ENCODE measurements at regions not wholly inside any gene's neighbourhood (a gene's known extent, or its start where the extent isn't known, plus 50 kb on each side); places are given as distances from the start of the nearest gene placed in this dataset.
"Not testable (repeated sequence)": the region's sequence is repeated elsewhere in the genome, so short reads cannot be mapped to it uniquely, and the experiment has no call there.

DNA sequence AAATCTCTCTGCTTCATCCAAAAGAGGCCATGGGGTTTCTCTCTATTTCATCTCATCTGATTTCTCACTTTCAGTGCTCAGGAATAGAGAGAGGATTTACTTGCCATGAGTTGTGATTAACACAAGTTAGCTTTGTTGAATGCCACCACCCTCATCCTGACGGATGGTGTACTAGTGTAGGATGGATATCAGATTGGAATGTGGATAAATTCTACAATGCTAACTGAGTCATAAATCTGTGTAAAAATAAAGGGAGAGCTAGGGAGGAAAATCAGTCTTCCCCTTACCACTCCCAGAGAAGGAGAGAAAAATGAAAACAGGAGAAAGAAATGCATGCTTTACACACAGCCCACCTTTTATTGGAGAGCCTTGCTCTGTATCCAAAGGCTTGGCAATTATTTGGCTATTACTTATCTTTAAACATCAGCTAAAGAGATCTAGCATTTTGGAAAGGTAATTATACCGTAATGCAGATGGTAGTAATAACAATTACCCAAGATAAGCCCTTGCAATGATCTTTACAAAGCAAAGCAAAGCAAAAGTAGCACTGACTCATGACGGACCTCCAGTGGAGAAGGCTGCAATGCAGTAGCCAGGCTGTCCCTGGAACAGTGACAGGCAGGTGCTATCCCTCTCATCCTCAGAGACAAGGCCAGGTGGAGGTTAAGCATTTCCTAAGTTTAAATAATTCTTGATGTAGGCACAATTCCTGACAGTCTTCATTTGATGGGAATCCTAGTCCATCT, 306.3 kb upstream of the PPARGC1A start:
- DNase-seq, result no peak

DNA sequence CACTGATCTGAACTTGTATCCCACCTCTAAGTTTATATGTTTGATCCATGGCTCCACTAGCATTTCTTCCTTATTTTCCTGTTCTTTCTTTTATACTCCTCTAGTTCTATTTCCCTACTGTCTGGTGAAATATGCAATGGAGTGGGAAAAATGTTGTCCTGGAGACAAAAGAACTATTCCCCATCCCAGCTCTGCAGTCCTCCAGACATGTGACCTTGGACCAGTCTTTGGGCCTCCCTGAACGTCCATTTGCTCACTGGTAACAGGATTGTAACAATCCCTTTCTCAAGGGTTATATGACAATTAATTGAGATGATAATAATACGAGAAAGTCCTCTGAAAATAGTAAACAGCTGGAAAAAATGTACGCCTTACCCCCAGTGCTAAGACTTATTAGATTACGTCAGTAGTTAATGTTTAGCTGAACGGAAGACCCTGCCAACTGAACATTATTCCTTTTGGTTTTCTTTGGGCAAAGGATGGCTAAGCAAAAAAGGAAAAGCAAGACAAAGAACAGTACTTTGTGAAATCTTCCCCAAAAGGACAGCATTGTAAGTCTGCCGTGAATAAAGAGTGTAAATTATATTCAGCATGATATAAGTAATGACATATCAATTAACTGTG, 302.3 kb upstream of the PPARGC1A start:
- DNase-seq, result no peak

DNA sequence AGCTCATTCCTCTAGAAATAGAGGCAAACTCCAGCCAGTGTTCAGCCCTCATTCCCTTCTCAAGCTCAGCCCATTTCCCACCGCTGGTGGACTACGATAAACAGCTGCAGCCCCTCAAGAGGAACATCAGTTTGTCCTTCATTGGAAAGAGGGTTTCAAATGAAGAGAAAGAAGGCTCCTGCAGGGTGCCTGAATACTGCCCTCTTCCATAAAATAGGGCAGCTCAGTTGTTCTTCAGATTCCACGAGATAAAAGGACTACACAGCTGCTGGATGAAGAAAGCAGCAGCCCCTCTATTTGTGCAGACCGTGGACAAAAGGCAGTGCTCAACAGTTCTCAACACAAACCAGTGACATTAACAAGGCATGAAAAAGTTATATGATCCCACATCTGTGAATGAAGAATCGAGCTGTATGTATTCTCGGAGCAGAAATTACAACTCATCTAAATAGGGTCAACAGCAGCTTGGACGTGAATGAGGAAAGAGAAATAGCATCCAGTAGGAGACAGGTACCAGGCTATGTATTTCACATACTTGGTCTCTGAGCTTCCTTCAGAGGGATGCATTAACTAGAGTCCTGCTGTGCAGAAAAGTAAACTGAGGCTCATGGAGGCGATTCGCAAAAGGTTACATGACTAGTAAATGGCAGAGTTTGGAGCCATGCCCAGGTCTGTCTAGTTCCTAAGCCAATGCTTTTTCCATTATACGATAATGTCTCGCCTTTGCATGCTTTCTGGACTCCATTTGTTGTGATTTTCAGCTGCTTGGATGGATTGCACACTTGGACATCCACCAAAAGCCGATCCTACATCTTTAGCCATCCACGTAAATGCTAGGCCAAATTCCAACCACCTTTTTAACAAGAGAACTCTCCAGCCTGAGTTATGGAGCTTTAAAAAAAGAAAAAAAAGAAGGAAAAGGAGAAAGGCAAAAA, 301.2 kb upstream of the PPARGC1A start:
- DNase-seq, result no peak

DNA sequence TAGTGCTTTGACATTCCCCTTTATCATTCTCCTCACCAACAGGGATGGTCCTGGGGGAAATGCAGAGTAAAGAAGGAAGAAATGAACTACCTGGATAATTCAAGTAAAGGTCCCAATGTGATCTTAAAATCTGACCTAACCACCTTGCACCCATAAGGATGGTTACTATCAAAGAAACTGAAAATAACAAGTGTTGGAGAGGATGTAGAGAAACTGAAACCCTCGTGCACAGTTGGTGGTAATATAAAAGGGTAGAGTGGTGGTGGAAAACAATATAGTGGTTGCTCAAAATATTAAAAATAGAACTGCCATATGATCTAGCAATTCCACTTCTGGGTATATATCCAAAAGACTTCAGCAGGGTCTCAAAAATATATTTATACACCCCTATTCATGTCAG, 298.6 kb upstream of the PPARGC1A start:
- DNase-seq, result no peak

DNA sequence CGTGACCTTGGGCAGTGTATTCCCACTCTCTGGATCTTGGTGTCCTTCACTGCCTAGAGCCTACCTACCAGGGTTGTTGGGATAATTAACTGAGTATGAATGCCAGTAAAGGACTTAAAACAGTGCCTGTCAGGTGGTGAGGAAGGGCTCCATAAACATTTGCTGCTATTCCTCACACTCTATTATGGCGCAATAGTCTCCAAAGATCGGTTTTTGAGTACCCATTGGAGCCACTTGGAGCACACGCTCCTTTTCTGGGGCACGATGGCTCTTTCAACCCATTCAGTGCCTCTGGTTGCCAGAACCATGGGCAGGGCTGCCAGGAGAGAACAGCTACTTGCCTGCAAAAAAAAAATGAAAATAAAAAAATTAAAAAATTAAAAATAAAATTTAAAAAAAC, 296.6 kb upstream of the PPARGC1A start:
- DNase-seq, result no peak

DNA sequence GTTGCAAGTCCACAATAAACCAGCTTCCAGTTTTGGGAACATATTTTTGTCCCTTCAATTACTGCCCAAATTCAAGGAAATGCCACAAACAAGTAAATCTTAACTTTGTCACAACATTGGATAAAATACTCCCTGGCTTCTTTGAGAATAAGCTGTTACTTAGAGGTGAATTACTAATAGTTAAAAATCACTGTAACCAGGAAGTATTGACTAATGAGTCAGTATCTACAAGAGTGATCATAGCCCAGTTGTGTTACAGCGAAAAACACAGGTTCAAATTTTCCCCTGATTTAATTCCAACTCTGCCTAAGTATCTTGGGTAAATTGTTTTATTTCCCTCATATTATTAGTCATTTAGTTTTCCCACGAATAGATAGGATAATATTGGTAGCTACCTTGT, 291.2 kb upstream of the PPARGC1A start:
- no peak for DNase-seq

DNA sequence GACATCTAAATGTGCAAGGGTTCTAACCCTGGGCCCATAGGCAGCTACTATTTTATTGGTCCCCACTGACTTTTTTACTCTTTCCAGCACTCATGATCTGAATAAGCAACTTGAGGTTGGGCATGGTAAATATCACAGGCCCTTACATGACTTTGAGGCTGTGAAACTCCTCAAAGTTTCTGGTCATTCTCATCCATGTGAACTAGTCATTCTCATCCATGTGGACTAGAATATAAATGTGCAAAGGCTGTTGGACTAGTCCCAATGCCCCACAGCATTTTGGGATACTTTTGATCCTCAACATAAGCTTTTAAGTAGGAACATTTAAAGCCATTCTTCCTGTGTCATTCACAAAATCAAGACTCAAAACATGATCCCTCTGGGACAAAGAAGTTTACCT, 290.7 kb upstream of the PPARGC1A start:
- DNase-seq, result no peak

DNA sequence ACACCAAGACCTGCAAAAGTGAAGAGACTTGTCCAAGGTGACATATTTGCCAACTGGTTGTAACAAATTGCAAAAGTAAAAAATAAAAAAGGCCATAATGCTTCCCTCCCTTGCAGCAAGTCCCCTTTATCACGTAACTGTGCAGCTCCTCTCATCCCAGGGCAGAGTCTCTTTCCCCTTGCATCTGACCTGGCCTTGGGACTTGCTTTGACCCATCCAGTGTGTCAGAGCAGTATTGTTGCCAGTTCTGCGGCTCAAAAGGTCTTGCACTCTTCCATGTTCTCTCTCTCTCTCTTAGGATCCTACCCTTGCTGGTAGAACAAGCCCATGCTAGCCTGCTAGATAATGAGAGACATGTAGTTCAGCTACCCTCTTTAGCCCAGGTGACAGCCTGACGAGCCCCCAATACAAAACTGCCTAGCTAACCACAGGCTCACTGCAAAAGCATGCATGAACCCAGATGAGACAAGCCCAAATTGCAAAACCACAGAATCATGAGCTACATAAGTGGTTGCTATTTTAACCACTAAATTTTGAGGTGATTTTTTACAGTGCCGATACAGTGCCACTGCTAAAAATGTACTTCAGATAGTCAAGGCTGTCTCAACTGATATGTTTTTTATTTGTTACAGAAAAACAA, 289.5 kb upstream of the PPARGC1A start:
- DNase-seq, result no peak

DNA sequence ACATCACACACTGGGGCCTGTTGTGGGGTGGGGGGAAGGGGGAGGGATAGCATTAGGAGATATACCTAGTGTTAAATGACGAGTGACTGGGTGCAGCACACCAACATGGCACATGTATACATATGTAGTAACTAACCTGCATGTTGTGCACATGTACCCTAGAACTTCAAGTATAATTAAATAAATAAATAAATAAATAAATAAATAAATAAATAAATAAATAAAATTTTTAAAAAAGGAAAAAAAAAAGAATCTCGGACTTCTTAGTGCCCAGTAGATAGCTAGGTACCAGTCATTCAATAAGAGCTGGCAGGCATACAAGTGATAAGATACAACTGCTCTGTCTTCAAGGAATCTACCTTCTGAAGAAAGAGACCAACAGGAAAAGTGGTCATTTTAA, 287.6 kb upstream of the PPARGC1A start:
- DNase-seq, result not testable (repeated sequence)

DNA sequence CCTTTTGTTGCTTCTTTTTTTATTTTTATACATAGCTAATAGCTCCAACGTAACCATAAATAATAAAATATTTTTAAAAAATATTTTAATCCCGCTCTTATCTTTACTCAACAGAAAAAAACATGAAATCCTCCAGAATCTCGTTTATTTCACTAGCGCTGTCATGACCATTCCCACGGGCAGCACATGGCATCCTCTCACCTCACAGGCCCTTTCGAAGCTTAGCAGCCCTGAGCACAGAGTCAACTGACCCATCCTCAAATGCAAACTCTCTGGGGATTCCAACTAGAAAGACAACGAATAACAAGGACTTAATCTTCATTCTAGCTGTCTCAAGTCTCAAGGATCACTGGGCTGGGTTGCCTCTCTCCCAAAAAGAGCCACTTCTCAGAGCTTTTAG, 285.9 kb upstream of the PPARGC1A start:
- no peak for DNase-seq

DNA sequence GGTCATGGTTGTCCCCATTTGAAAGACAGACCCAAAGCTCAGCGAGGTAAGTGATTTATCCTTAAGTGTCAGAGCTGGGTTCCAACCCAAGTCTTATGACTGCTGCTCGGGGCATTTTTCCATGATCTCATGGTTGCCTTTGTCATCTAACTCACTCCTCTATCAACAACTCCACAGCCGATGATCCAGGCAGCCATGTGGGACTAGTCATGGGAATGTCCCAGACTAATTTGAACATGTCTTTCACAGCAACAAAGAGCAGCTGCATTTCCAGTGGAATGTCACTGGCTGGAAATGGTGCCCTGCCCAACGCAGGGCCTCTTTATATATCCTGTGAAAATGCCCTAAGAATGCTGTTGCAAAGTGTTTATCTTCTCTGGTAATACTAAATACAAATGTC, 284.8 kb upstream of the PPARGC1A start:
- DNase-seq, result no peak

DNA sequence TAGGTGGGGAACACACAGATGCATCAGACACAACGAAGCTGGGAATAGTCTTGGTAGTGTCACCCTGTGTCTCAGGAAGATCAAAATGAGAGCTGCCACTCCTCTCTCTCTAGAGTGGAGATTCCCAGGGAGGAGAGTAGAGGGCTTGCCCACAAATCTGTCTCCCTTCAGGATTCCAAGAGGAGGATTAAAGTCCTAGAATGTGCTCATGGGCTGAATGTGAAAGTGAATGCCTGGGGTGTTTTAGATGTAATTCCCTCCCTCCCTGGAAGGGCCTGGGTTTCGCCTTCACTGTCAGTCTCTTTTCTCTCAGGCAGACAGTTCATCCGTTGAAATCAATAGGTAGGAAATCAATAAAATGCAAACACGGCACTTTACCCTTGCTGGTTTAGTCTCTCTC, 282.6 kb upstream of the PPARGC1A start:
- no peak for DNase-seq

DNA sequence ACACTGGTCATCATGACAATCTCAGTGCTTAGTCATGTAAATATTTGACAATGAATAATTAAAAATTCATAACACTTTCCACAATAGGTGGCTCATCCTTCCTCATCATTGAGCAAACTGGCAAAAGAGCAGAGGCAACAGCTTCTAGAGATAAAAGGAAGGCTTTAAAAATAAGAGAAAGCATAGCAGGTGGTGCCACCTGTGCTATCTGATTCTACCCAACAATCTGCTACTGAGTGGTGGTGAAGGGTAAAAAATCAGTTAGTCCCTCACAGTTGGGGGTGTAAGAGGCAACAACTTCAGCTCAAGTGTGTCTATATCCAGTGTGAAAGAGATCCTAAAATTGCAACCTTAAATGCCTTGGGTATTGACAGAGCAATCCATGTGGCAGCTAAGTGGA, 280.1 kb upstream of the PPARGC1A start:
- no peak for DNase-seq

DNA sequence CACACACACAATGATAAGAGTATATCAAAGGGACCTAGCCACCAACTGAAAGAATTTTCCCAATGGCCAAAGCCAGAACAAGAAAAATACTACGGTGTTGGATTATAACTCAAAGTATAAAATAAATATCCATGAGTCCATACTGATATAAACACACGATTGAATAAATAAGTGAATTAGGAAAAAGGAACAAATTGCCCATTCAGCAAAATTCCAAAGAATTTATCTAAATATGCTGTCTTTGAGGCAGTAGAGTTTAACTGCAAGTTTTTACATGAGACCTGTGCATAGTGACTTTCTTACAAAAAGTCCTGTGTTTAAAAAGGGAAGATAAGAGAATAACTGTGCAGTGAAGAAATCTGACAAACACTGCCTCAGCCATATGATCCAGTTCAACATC, 278.8 kb upstream of the PPARGC1A start:
- DNase-seq, result no peak

DNA sequence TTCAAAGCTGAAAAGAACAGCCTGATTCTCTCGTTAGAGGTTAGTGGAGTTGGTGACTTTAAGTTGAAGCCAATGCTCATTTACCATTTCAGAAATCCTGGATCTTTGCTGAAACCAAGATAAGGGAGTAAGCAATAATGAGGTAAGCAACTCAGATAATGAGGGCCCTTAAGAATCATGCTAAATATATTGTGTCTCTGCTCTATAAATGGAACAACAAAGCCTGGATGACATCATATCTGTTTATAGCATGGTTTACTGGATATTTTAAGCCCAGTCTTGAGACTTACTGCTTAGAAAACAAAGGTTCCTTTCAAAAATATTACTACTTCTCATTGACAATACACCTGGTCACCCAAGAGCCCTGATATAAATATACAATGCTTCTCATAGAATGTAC, 276.7 kb upstream of the PPARGC1A start:
- no peak for DNase-seq

DNA sequence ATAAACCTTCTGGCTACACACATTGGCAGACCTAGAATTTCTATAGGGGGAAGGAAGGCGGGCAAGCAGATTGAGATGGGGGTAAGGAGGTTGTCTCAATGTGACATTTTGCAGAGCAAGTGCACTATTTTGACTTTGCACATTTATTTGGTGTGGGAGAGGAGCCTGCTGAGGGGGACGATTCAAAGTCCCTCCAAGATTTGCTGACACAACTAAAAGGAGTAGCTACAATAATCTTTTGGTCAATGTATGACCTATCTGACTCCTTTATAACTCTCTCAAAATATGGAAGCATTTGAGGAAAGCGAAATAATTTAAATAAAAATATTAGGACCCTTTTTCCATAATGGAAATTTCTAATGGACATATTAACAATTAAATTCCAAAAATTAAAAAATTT, 274.9 kb upstream of the PPARGC1A start:
- no peak for DNase-seq

DNA sequence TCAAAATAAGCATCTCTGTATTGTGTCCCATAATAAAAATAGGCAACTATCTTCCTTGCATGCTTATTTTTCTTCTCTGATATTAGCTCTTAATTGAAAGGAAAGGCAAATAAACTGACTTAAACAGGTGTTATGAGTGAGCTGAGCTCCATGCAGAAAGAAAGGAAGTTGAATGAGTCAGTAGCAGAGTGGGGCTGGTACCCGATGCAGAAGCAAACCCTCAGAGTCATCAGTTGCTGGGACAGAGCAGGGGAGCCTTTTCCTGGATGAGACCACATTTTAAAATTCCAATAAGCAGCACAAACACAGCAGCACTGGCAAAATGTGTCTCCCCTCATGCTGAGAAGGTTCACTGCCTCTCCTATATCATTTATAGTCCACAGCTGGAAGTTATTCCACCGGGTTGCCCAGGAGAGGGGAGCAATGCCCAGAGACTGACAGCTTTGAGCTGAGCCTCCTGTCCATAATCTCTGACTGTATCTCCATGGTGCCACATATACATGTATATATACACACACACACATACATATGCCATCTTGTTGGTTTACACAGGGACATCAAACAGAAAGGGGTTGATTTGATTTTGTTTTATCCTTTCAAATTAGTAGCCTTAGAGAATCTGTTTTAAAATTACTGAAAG, 274.3 kb upstream of the PPARGC1A start:
- DNase-seq, result no peak

DNA sequence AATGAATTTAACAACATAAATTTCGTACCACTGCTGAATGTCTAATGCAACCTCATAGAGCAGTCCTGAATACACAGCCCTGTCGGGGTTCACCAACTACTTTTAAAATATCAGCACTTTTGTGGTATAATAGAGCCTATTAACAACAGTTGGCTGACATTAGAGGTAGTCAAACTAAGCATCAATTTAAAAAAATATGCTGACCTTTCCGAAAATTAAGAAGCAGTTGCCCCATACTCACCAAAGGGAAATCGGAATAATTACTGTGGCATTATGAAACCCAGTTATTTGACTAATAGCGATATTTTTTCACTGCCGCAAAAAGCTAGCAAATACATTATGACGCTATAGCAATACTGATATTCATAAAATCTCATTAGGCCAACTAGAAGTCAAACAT, 273.5 kb upstream of the PPARGC1A start:
- DNase-seq, result no peak

DNA sequence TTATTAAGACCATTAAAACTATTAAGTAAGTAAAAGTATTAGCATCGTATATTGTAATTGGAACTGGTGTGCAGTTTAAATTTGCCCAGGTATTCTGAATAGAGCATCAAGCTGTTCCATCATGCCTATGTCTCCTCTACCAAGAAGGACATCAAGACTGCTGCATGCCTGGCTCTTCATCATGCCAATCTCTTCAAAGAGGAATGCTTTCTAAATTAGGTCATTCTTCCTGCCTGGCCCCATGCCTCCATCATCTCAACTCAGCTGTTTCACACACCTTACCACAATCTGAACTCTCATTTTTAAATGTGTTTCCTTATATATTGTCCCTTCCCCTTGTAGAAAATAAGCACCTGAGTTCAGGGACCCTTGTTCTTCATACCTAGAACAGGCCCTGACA, 270.5 kb upstream of the PPARGC1A start:
- DNase-seq, result no peak

DNA sequence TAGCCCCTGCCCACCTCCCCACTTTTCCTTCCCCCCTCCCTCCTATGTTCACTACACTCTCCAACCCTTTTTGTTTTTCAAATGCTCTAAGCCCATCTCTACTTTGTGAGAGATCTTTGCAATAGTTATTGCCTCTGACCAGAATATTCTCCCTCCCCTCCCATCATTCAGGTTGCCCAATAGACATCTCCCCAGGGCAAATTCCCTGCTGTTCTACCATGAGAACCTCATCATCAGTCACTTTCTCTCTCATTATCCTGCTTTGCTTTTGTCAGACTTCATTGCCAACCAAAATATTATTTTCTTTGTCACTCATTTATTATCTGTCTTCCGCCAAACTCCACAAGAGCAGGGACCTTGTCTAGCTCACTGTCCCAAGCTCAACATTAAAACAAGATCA, 268.2 kb upstream of the PPARGC1A start:
- DNase-seq, result no peak

DNA sequence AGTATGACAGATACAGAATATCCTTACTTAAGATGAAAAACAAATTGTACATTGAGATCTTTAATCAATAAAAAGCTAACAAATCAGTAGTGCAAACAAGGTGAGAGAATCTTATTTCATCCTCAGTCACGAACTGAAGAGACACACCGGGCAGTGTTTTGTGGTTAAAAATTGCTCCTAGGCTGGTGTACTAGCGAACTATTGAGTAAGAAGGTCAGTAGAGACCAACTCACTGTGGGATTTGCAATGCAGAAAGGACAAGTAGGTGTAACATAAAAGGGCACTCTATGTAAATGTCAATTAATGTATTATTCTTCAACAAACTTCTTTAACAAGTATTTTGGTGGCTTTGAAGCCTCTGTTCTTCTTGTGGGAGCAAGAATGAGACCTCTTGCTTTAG, 260.2 kb upstream of the PPARGC1A start:
- DNase-seq, result no peak

DNA sequence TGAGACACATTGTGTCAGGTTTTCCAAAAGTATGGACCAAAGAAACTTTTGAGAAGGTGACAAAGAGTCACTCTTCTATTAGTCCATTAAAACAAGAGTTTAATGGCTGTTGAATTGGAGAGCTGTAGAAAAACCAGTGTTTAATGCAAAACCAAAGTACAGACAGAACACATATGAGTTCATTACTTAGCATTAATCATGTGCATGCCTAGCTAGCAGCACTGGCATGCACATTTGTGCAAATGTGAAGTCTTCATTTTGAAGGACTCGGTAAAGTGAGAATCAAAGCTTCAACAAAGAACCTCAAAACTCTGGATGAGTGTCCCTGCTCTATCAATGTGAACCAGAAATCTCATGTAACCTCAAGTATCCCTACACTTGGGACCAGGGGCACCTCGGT, 256.3 kb upstream of the PPARGC1A start:
- DNase-seq, result no peak

DNA sequence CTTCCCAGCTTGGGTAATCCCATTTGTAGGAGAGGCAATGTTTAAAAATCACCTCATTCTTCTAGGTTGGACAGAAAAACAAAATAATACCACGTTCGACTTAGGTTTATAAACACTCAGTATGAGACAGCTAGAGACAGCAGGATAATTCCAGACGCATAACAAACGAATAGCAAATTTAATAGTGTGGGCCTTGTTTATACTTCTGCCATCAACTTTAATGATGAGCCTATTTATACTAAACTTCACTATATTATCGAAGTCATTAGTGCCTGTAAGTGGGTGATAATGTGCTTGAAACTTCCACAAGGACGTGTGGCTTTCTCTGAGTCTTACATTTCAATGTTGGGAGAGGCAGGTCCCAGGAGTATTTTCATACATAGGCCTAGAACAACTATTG, 255.7 kb upstream of the PPARGC1A start:
- no peak for DNase-seq
